Suprapubic skin (tissue), 4 donors: ENCODE measurements at regions not wholly inside any gene's neighbourhood (a gene's known extent, or its start where the extent isn't known, plus 50 kb on each side); places are given as distances from the start of the nearest gene placed in this dataset.

Experiments
- DNase-seq, 2 donors: peaks; one replicate each; pipeline ENCODE4 v3.0.0-alpha.2; 2019; ENCODE audit warnings: low spot score in 2 of 2
- H3K27ac ChIP-seq: fragments of 200-600 bp; sonication (generic); one replicate; pipeline ENCODE4 v1.5.1; 2019
- H3K27me3 ChIP-seq: fragments of 200-600 bp; sonication (generic); one replicate; pipeline ENCODE4 v1.5.1; 2019
- H3K36me3 ChIP-seq: fragments of 200-600 bp; sonication (generic); one replicate; pipeline ENCODE4 v1.5.1; 2019
- H3K4me1 ChIP-seq: fragments of 200-600 bp; sonication (generic); one replicate; pipeline ENCODE4 v1.5.1; 2019
- H3K4me3 ChIP-seq: fragments of 200-600 bp; sonication (generic); one replicate; pipeline ENCODE4 v1.5.1; 2019; ENCODE audit warnings: mild to moderate bottlenecking
- H3K9me3 ChIP-seq: fragments of 200-600 bp; sonication (generic); one replicate; pipeline ENCODE4 v1.5.1; 2019
- CTCF ChIP-seq, 2 donors: fragments of 200-600 bp in 1 of 2; fragments of 450-650 bp in 1 of 2; sonication (generic) in 1 of 2; IDR thresholded peaks; one replicate each; pipeline ENCODE4 v1.5.1; 2016 to 2019; ENCODE audit warnings: antibody characterized with exemption in 2 of 2, mild to moderate bottlenecking in 1 of 2, moderate library complexity in 1 of 2
- EP300 ChIP-seq: sonication (generic); formaldehyde crosslinking; IDR thresholded peaks from one replicate; pipeline ENCODE4 v1.6.1; 2017; ENCODE audit warnings: antibody characterized with exemption
- POLR2A ChIP-seq, 2 donors: fragments of 450-650 bp; IDR thresholded peaks; one replicate each; pipeline ENCODE4 v1.6.1; 2017; ENCODE audit warnings: antibody characterized with exemption in 2 of 2, mild to moderate bottlenecking in 2 of 2, moderate library complexity in 2 of 2
- POLR2AphosphoS5 ChIP-seq, 3 donors: sonication (generic); formaldehyde crosslinking; IDR thresholded peaks; one replicate each; pipeline ENCODE4 v1.6.1; 2017; ENCODE audit warnings: antibody characterized with exemption in 3 of 3
- WGBS: methylation state at CpG from one replicate; pipeline ENCODE4 v1.1.5; 2018; 5-methylcytosine and 5-hydroxymethylcytosine counted together

- no peak overlapping the region for H3K27ac ChIP-seq
- 93% methylated on average over 10 of the region's 10 CpGs for WGBS
- TF ChIP-seq EP300 (no peak), POLR2AphosphoS5 (IDR thresholded peaks at IDR 0.05) (no peak), POLR2A (IDR thresholded peaks at IDR 0.05) (no peak), CTCF (IDR thresholded peaks at IDR 0.05) (no peak)
- H3K4me1 ChIP-seq = peaks cover 8% of the 10 kb centered on the region
- no peak overlapping the region for H3K4me3 ChIP-seq
- no peak for DNase-seq
- H3K36me3 ChIP-seq = no peaks in the 10 kb centered on the region
- H3K9me3 ChIP-seq = no peaks in the 10 kb centered on the region
- H3K27me3 ChIP-seq = no peaks in the 10 kb centered on the region
These were observed 285.0 kb upstream of the C2CD4B start for GRCh38 chr15:62450061-62450460.

GRCh38 chr15:62452026-62452425 is 286.9 kb upstream of the C2CD4B start:
- no peaks in the 10 kb centered on the region for H3K27me3 ChIP-seq
- WGBS = 93% methylated on average over 9 of the region's 9 CpGs
- no peak for DNase-seq
- no peaks in the 10 kb centered on the region for H3K9me3 ChIP-seq
- peaks cover 8% of the 10 kb centered on the region for H3K4me1 ChIP-seq
- no peak overlapping the region for H3K27ac ChIP-seq
- TF ChIP-seq CTCF (IDR thresholded peaks at IDR 0.05) (no peak), EP300 (no peak), POLR2A (IDR thresholded peaks at IDR 0.05) (no peak)
- no peak overlapping the region for H3K4me3 ChIP-seq
- no peaks in the 10 kb centered on the region for H3K36me3 ChIP-seq

GRCh38 chr15:62452667-62453066 is 287.6 kb upstream of the C2CD4B start:
- Histone ChIP-seq H3K9me3 (no peaks in the 10 kb centered on the region), H3K4me3 (no peak overlapping the region), H3K27me3 (no peaks in the 10 kb centered on the region), H3K36me3 (no peaks in the 10 kb centered on the region), H3K4me1 (peaks cover 8% of the 10 kb centered on the region), H3K27ac (no peak overlapping the region)
- TF ChIP-seq EP300 = no peak
- no peak for TF ChIP-seq POLR2AphosphoS5 (IDR thresholded peaks at IDR 0.05)
- no peak for TF ChIP-seq POLR2A (IDR thresholded peaks at IDR 0.05)
- TF ChIP-seq CTCF (IDR thresholded peaks at IDR 0.05) = no peak
- WGBS = 90% methylated on average over 4 of the region's 4 CpGs
- no peak for DNase-seq

GRCh38 chr15:62453375-62453774 is 288.3 kb upstream of the C2CD4B start:
- 70% methylated on average over 3 of the region's 3 CpGs for WGBS
- no peak overlapping the region for H3K27ac ChIP-seq

GRCh38 chr15:62453981-62454380 is 288.9 kb upstream of the C2CD4B start:
- 81% methylated on average over 5 of the region's 5 CpGs for WGBS
- peaks cover 8% of the 10 kb centered on the region for H3K4me1 ChIP-seq
- no peak for DNase-seq
- TF ChIP-seq EP300 (no peak), CTCF (IDR thresholded peaks at IDR 0.05) (no peak)
- no peak overlapping the region for H3K4me3 ChIP-seq
- no peaks in the 10 kb centered on the region for H3K36me3 ChIP-seq
- H3K27ac ChIP-seq = no peak overlapping the region
- no peaks in the 10 kb centered on the region for H3K27me3 ChIP-seq
- no peaks in the 10 kb centered on the region for H3K9me3 ChIP-seq

More at GRCh38 chr15:62453375-62453774, 288.3 kb upstream of the C2CD4B start:
- Histone ChIP-seq H3K4me1 (peaks cover 8% of the 10 kb centered on the region), H3K27me3 (no peaks in the 10 kb centered on the region), H3K4me3 (no peak overlapping the region), H3K9me3 (no peaks in the 10 kb centered on the region), H3K36me3 (no peaks in the 10 kb centered on the region)
- TF ChIP-seq POLR2AphosphoS5 (IDR thresholded peaks at IDR 0.05) = no peak
- no peak for TF ChIP-seq CTCF (IDR thresholded peaks at IDR 0.05)
- no peak for TF ChIP-seq EP300
- TF ChIP-seq POLR2A (IDR thresholded peaks at IDR 0.05) = no peak
- DNase-seq = no peak
